ENCODE measurements at regions not wholly inside any gene's neighbourhood (a gene's known extent, or its start where the extent isn't known, plus 50 kb on each side); places are given as distances from the start of the nearest gene placed in this dataset.
"Not testable (repeated sequence)": the region's sequence is repeated elsewhere in the genome, so short reads cannot be mapped to it uniquely, and the experiment has no call there.

DNA sequence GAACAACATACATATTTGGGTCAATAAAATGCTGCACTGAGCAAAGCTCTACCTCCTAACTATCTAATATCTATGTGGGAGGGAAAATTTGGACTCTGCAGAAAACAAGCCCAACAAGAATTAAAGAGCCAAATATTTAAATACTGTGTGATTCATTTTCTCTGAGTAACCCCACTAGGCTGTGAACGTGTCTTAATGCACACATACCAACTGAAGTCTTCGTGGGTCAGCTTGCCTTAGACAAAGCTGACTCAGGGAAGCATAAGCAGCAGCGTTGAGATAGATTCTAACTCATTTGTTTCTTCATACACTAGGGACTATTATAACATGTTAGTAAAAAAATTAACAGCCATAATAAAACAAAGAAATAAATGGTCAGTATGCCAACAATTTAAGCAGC is 114.3 kb downstream of the GJA1 start:
- CTCF ChIA-PET (ENCODE audit: partially characterized antibody), result no interaction called here
- H3K4me1 Mint-ChIP-seq, result no peaks in the 10 kb centered on the region
- intact Hi-C loops (cut with micrococcal nuclease), result no loop called here
- H3K9me3 Mint-ChIP-seq, result peaks cover 0 to 3% (median 0%) of the 10 kb centered on the region in 8 donors
- H3K27ac Mint-ChIP-seq, result no peak overlapping the region
- no peaks in the 10 kb centered on the region for H3K4me1 ChIP-seq (ENCODE audit: insufficient read depth, low read length)
- DNase-seq, result no peak
- H3K27me3 ChIP-seq (ENCODE audit: insufficient read depth, low read length), result no peaks in the 10 kb centered on the region
- POLR2A ChIA-PET (ENCODE audit: partially characterized antibody), result no interaction called here
- H3K4me3 Mint-ChIP-seq, result no peak overlapping the region
- H3K27me3 Mint-ChIP-seq, result no peaks in the 10 kb centered on the region
- no peak overlapping the region for H3K27ac ChIP-seq (ENCODE audit: low read depth, low read length)
- H3K4me3 ChIP-seq (ENCODE audit: low read length in 2 of 2), result no peak overlapping the region
- no peaks in the 10 kb centered on the region for H3K36me3 Mint-ChIP-seq
- H3K36me3 ChIP-seq (ENCODE audit: insufficient read depth, low read length), result no peaks in the 10 kb centered on the region
- no peaks in the 10 kb centered on the region for H3K9me3 ChIP-seq (ENCODE audit: control insufficient read depth in 1 of 2, low read length in 2 of 2)

- peaks cover 0 to 3% (median 0%) of the 10 kb centered on the region in 8 donors for H3K9me3 Mint-ChIP-seq
- no peak overlapping the region for H3K27ac Mint-ChIP-seq
- intact Hi-C loops (cut with micrococcal nuclease), result no loop called here
- H3K4me1 Mint-ChIP-seq, result no peaks in the 10 kb centered on the region
- H3K27me3 Mint-ChIP-seq, result no peaks in the 10 kb centered on the region
- H3K4me3 Mint-ChIP-seq, result no peak overlapping the region
- H3K27ac ChIP-seq (ENCODE audit: low read depth, low read length), result no peak overlapping the region
- H3K9me3 ChIP-seq (ENCODE audit: control insufficient read depth in 1 of 2, low read length in 2 of 2), result no peaks in the 10 kb centered on the region
- no peaks in the 10 kb centered on the region for H3K4me1 ChIP-seq (ENCODE audit: insufficient read depth, low read length)
- H3K36me3 ChIP-seq (ENCODE audit: insufficient read depth, low read length), result no peaks in the 10 kb centered on the region
- H3K27me3 ChIP-seq (ENCODE audit: insufficient read depth, low read length), result no peaks in the 10 kb centered on the region
- POLR2A ChIA-PET (ENCODE audit: partially characterized antibody), result no interaction called here
- CTCF ChIA-PET (ENCODE audit: partially characterized antibody), result no interaction called here
- H3K4me3 ChIP-seq (ENCODE audit: low read length in 2 of 2), result no peak overlapping the region
- no peak for DNase-seq
- H3K36me3 Mint-ChIP-seq, result no peaks in the 10 kb centered on the region
These were observed 115.1 kb downstream of the GJA1 start for GRCh38 chr6:121550491-121551010.

- no peaks in the 10 kb centered on the region for H3K4me1 ChIP-seq (ENCODE audit: insufficient read depth, low read length)
- H3K9me3 ChIP-seq (ENCODE audit: control insufficient read depth in 1 of 2, low read length in 2 of 2), result no peaks in the 10 kb centered on the region
- Mint-ChIP-seq H3K4me3 (no peak overlapping the region), H3K27ac (no peak overlapping the region), H3K9me3 (peaks cover 0 to 4% (median 3%) of the 10 kb centered on the region in 8 donors), H3K4me1 (no peaks in the 10 kb centered on the region), H3K27me3 (peaks cover 0 to 3% of the 10 kb centered on the region in 2 donors), H3K36me3 (no peaks in the 10 kb centered on the region)
- no peaks in the 10 kb centered on the region for H3K36me3 ChIP-seq (ENCODE audit: insufficient read depth, low read length)
- H3K4me3 ChIP-seq (ENCODE audit: low read length in 2 of 2), result no peak overlapping the region
- no peak overlapping the region for H3K27ac ChIP-seq (ENCODE audit: low read depth, low read length)
- CTCF ChIA-PET (ENCODE audit: partially characterized antibody), result no interaction called here
- POLR2A ChIA-PET (ENCODE audit: partially characterized antibody), result no interaction called here
- H3K27me3 ChIP-seq (ENCODE audit: insufficient read depth, low read length), result no peaks in the 10 kb centered on the region
- DNase-seq, result no peak
- intact Hi-C loops (cut with micrococcal nuclease), result no loop called here
These were observed 119.8 kb downstream of the GJA1 start for GRCh38 chr6:121555201-121555600.

GRCh38 chr6:121556149-121556548 is 120.7 kb downstream of the GJA1 start:
- H3K9me3 ChIP-seq (ENCODE audit: control insufficient read depth in 1 of 2, low read length in 2 of 2); H3K36me3 ChIP-seq (ENCODE audit: insufficient read depth, low read length); H3K27ac Mint-ChIP-seq; H3K4me1 ChIP-seq (ENCODE audit: insufficient read depth, low read length); H3K27ac ChIP-seq (ENCODE audit: low read depth, low read length); H3K4me3 Mint-ChIP-seq; CTCF ChIA-PET (ENCODE audit: partially characterized antibody); H3K4me1 Mint-ChIP-seq; DNase-seq; H3K27me3 Mint-ChIP-seq; H3K27me3 ChIP-seq (ENCODE audit: insufficient read depth, low read length); H3K9me3 Mint-ChIP-seq; H3K4me3 ChIP-seq (ENCODE audit: low read length in 2 of 2); POLR2A ChIA-PET (ENCODE audit: partially characterized antibody); intact Hi-C loops (cut with micrococcal nuclease); H3K36me3 Mint-ChIP-seq: not testable (repeated sequence)

GRCh38 chr6:121557146-121557940 is 121.9 kb downstream of the GJA1 start:
- H3K27ac ChIP-seq (ENCODE audit: low read depth, low read length), result no peak overlapping the region
- peaks cover 0 to 8% (median 3%) of the 10 kb centered on the region in 8 donors for H3K9me3 Mint-ChIP-seq
- intact Hi-C loops (cut with micrococcal nuclease), result no loop called here
- no peaks in the 10 kb centered on the region for H3K4me1 Mint-ChIP-seq
- H3K27me3 ChIP-seq (ENCODE audit: insufficient read depth, low read length), result no peaks in the 10 kb centered on the region
- no peaks in the 10 kb centered on the region for H3K36me3 ChIP-seq (ENCODE audit: insufficient read depth, low read length)
- H3K9me3 ChIP-seq (ENCODE audit: control insufficient read depth in 1 of 2, low read length in 2 of 2), result no peaks in the 10 kb centered on the region
- H3K27ac Mint-ChIP-seq, result no peak overlapping the region
- H3K4me3 Mint-ChIP-seq, result no peak overlapping the region
- H3K4me3 ChIP-seq (ENCODE audit: low read length in 2 of 2), result no peak overlapping the region
- CTCF ChIA-PET (ENCODE audit: partially characterized antibody), result no interaction called here
- H3K36me3 Mint-ChIP-seq, result no peaks in the 10 kb centered on the region
- H3K4me1 ChIP-seq (ENCODE audit: insufficient read depth, low read length), result no peaks in the 10 kb centered on the region
- POLR2A ChIA-PET (ENCODE audit: partially characterized antibody), result no interaction called here
- peaks cover 0 to 3% of the 10 kb centered on the region in 2 donors for H3K27me3 Mint-ChIP-seq
- DNase-seq, result no peak

DNA sequence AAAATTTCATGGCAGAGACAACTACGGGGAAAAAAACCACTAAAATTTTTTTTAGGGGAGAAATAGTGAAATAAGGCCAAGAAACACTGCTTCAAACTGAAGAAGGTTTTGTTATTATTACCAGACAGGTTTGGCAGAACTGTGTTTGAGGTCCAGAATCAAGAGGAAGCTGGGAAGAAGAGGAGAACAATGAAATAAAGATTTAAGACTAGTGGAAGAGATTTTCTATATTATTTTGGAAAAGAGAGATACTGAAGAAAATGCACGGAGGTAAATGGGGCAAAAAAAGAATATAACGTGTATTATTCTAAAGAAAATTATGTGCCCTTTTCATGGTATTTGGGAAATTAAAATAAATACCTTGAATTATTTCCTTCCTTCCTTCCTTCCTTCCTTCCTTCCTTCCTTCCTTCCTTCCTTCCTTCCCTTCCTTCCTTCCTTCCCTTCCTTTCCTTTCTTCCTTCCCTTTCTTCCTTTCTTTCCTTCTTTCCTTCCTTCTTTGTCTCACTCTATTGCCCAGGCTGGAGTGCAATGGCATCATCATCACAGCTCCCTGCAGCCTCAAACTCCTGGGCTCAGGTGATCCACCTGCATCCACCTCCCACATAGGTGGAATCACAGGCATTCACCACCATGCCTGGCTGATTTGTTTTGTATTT is 124.3 kb downstream of the GJA1 start:
- Histone ChIP-seq H3K36me3 (ENCODE audit: insufficient read depth, low read length) (no peaks in the 10 kb centered on the region), H3K27ac (ENCODE audit: low read depth, low read length) (no peak overlapping the region), H3K27me3 (ENCODE audit: insufficient read depth, low read length) (no peaks in the 10 kb centered on the region), H3K4me1 (ENCODE audit: insufficient read depth, low read length) (no peaks in the 10 kb centered on the region), H3K4me3 (ENCODE audit: low read length in 2 of 2) (no peak overlapping the region), H3K9me3 (ENCODE audit: control insufficient read depth in 1 of 2, low read length in 2 of 2) (peaks cover 0 to 8% of the 10 kb centered on the region in 2 donors)
- Mint-ChIP-seq H3K4me1 (no peaks in the 10 kb centered on the region), H3K27ac (no peak overlapping the region), H3K36me3 (no peaks in the 10 kb centered on the region), H3K27me3 (peaks cover 0 to 3% of the 10 kb centered on the region in 2 donors), H3K9me3 (peaks cover 4 to 20% (median 14%) of the 10 kb centered on the region in 8 donors), H3K4me3 (no peak overlapping the region)
- no peak for DNase-seq
- ChIA-PET POLR2A (ENCODE audit: partially characterized antibody) (no interaction called here), CTCF (ENCODE audit: partially characterized antibody) (no interaction called here)
- intact Hi-C loops (cut with micrococcal nuclease), result no loop called here

DNA sequence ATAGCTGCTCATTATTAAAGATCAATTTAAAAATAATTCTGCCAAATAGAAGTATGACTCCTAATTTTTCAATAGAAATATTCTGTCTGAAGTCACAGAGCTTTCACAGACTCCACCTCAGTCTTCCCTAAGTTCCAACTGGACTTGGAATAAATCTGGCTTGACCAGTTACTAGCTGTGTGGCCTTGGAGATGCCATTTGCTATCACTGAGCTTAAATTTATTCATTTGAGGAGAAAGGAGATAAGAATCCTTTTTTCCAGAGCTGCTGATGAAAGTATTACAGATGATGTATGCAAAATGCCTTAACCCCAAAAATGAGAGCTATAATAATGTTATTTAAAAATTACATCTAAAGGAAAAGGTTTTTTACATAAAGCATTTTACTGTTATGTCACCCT is 125.0 kb downstream of the GJA1 start:
- intact Hi-C loops (cut with micrococcal nuclease), result no loop called here
- no peaks in the 10 kb centered on the region for H3K4me1 ChIP-seq (ENCODE audit: insufficient read depth, low read length)
- no peak overlapping the region for H3K4me3 ChIP-seq (ENCODE audit: low read length in 2 of 2)
- peaks cover 0 to 3% of the 10 kb centered on the region in 2 donors for H3K27me3 Mint-ChIP-seq
- no peaks in the 10 kb centered on the region for H3K27me3 ChIP-seq (ENCODE audit: insufficient read depth, low read length)
- DNase-seq, result no peak
- H3K9me3 Mint-ChIP-seq, result peaks cover 4 to 25% (median 18%) of the 10 kb centered on the region in 8 donors
- no peak overlapping the region for H3K27ac ChIP-seq (ENCODE audit: low read depth, low read length)
- ChIA-PET POLR2A (ENCODE audit: partially characterized antibody) (no interaction called here), CTCF (ENCODE audit: partially characterized antibody) (no interaction called here)
- no peaks in the 10 kb centered on the region for H3K36me3 Mint-ChIP-seq
- H3K36me3 ChIP-seq (ENCODE audit: insufficient read depth, low read length), result no peaks in the 10 kb centered on the region
- H3K9me3 ChIP-seq (ENCODE audit: control insufficient read depth in 1 of 2, low read length in 2 of 2), result peaks cover 0 to 8% of the 10 kb centered on the region in 2 donors
- H3K4me1 Mint-ChIP-seq, result no peaks in the 10 kb centered on the region
- no peak overlapping the region for H3K27ac Mint-ChIP-seq
- H3K4me3 Mint-ChIP-seq, result no peak overlapping the region
